ENCODE measurements at regions not wholly inside any gene's neighbourhood (a gene's known extent, or its start where the extent isn't known, plus 50 kb on each side); places are given as distances from the start of the nearest gene placed in this dataset.
"Not testable (repeated sequence)": the region's sequence is repeated elsewhere in the genome, so short reads cannot be mapped to it uniquely, and the experiment has no call there.

GRCh38 chr2:75324861-75325284 lies 125.6 kb upstream of the TACR1 start:
- no peak for DNase-seq

- no peak for DNase-seq
Measured at GRCh38 chr2:75324141-75324540, 124.8 kb upstream of the TACR1 start.

GRCh38 chr2:75321599-75321922 lies 122.2 kb upstream of the TACR1 start:
- no peak for DNase-seq

- DNase-seq = no peak
Measured at GRCh38 chr2:75320898-75321598, 121.7 kb upstream of the TACR1 start.

GRCh38 chr2:75319951-75320350 lies 120.6 kb upstream of the TACR1 start:
- no peak for DNase-seq

- DNase-seq = no peak
Measured at GRCh38 chr2:75317802-75318201, 118.5 kb upstream of the TACR1 start.

GRCh38 chr2:75317316-75317715 lies 118.0 kb upstream of the TACR1 start:
- DNase-seq = no peak

GRCh38 chr2:75315436-75315835 lies 116.1 kb upstream of the TACR1 start:
- no peak for DNase-seq

- DNase-seq = no peak
Measured at GRCh38 chr2:75311993-75312392, 112.7 kb upstream of the TACR1 start.

GRCh38 chr2:75311521-75311920 lies 112.2 kb upstream of the TACR1 start:
- DNase-seq = no peak

- DNase-seq = no peak
Measured at GRCh38 chr2:75310876-75311275, 111.6 kb upstream of the TACR1 start.

GRCh38 chr2:75309596-75310463 lies 110.5 kb upstream of the TACR1 start:
- no peak for DNase-seq

- no peak for DNase-seq
Measured at GRCh38 chr2:75303227-75303626, 103.9 kb upstream of the TACR1 start.

- no peak for DNase-seq
Measured at GRCh38 chr2:75294362-75294761, 95.0 kb upstream of the TACR1 start.

- no peak for DNase-seq
Measured at GRCh38 chr2:75292826-75293225, 93.5 kb upstream of the TACR1 start.

GRCh38 chr2:75290600-75291150 lies 91.4 kb upstream of the TACR1 start:
- DNase-seq = no peak

- DNase-seq = no peak
Measured at GRCh38 chr2:75289771-75290170, 90.5 kb upstream of the TACR1 start.

GRCh38 chr2:75289178-75289577 lies 89.9 kb upstream of the TACR1 start:
- not testable (repeated sequence) for DNase-seq

GRCh38 chr2:75288760-75289159 lies 89.4 kb upstream of the TACR1 start:
- no peak for DNase-seq

GRCh38 chr2:75287624-75288316 lies 88.5 kb upstream of the TACR1 start:
- peak; percentile 27 to 38 for DNase-seq

GRCh38 chr2:75284345-75284744 lies 85.0 kb upstream of the TACR1 start:
- DNase-seq = no peak

- no peak for DNase-seq
Measured at GRCh38 chr2:75278821-75279379, 79.6 kb upstream of the TACR1 start.

GRCh38 chr2:75278314-75278713 lies 79.0 kb upstream of the TACR1 start:
- DNase-seq = no peak
